GM12872 (cell line): ENCODE measurements at regions not wholly inside any gene's neighbourhood (a gene's known extent, or its start where the extent isn't known, plus 50 kb on each side); places are given as distances from the start of the nearest gene placed in this dataset.

Experiments used
- CTCF ChIP-seq: IDR thresholded peaks from 3 replicates; pipeline ENCODE4 v1.5.1; 2011; ENCODE audit warnings: low read depth, mild to moderate bottlenecking, low read length, moderate library complexity; ENCODE audit not compliant: insufficient read depth

DNA sequence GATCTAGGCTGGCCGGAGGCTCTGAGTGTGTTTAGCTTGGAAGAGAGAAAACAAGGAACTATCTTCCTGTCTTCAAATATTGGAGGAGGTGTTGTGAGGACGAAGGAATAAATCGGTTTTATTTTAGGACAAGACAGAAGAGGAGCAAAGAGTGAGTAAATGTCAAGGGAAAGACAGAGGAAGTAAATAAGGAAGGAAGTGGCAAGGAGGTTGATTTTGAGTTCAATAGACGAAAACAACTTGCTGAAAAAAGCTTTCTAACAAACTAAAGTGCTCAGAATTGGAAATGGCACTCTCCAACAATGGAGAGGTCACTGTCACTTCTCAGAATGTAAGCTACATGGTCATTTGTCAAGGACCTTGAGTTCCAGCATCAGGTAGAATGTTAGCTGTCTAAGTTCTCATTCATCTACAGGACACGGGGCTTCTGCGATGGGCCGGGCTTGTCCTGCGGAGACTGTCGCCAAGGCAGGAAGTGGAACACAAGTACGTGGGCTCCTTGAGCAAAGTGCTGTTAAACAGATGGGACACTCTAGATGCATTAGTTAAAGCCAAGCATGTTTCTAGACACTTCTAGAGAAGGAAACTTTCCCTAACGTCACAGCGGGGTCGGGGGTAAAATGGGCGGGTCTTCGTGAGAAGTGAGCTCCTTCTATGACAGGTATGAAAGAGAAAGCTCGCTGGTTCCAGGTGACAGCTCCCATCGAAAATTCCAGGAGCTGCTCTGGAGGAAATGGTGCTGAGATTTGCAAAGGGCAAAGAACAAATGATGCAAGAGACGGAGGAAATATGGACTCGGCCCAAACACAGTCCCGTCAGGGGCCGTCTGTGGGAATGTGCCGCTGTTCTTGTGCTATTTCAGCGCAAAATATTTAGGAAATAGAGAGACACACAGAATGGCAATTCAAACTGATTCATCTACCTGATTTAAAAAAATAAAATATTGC is 103.9 kb upstream of the UBL3 start:
- no peak for TF ChIP-seq CTCF

- TF ChIP-seq CTCF, result no peak
These were observed 103.1 kb upstream of the UBL3 start for GRCh38 chr13:29953542-29953941.

DNA sequence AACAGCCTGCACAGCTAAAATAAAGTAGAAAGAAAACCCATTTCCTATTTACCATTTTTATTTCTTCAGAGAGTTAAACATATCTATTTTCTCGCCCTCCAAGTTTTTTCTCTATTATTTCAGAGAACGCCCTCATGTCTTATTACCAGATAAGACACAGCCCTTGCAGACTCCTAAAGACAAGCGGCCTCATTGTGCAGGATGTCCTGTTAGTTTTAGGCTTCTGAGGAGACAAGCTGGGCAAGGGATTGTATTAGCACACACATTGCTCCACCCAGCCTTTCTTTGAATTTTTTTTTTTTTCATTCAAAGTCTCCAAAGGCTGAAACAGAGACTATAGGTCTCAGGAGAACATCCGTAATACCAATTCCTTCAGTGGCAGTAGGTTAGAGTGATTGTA is 101.8 kb upstream of the UBL3 start:
- no peak for TF ChIP-seq CTCF

GRCh38 chr13:29948791-29949190 is 98.4 kb upstream of the UBL3 start:
- TF ChIP-seq CTCF, result no peak

DNA sequence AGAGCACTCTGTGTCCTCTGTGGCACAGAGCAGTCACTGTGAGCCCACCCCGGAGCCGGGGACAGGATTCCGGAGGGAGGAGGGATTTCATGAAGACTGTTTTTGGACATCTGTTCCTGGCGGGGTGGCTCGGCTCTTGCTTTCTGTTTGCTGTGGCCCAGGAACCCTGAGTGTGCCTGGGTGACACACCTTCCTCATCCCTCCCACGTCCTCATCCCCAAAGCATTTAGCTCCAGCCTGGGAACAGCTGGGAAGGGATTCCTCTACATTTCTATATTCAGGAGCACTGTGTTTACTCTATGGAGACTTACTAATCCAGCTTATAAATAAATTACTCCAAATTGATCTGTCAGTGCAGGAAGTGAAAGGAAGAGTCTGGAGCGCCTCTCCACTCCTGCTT is 97.8 kb upstream of the UBL3 start:
- TF ChIP-seq CTCF, result no peak

DNA sequence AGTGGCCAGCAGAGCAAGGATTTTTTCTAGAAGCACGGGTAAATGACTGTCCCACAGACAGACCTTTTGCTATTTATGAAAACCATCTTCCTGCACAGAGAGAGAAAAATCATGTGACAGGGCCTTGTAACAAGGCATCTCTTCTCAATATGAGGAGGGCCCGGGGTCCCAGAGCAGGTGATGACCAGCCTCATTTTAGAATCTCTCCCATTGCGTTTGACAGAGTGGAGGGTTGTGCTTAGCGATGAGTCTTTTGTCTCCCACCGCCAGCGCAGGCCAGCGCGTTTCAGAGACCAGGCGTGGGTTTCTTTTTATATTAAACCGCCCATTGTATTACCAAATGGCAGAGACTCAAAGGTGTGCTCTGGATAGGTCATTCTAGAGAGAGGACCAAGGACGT is 97.4 kb upstream of the UBL3 start:
- TF ChIP-seq CTCF, result no peak

- no peak for TF ChIP-seq CTCF
These were observed 95.7 kb upstream of the UBL3 start for GRCh38 chr13:29946093-29946492.
